ENCODE measurements at regions not wholly inside any gene's neighbourhood (a gene's known extent, or its start where the extent isn't known, plus 50 kb on each side); places are given as distances from the start of the nearest gene placed in this dataset.

- TF ChIP-seq, protein P1, sequence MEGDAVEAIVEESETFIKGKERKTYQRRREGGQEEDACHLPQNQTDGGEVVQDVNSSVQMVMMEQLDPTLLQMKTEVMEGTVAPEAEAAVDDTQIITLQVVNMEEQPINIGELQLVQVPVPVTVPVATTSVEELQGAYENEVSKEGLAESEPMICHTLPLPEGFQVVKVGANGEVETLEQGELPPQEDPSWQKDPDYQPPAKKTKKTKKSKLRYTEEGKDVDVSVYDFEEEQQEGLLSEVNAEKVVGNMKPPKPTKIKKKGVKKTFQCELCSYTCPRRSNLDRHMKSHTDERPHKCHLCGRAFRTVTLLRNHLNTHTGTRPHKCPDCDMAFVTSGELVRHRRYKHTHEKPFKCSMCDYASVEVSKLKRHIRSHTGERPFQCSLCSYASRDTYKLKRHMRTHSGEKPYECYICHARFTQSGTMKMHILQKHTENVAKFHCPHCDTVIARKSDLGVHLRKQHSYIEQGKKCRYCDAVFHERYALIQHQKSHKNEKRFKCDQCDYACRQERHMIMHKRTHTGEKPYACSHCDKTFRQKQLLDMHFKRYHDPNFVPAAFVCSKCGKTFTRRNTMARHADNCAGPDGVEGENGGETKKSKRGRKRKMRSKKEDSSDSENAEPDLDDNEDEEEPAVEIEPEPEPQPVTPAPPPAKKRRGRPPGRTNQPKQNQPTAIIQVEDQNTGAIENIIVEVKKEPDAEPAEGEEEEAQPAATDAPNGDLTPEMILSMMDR (conservative IDR thresholded peaks at IDR 0.05), result no peak
- no peak for TF ChIP-seq EZH2 (IDR thresholded peaks at IDR 0.05; ENCODE audit: low read depth)
Measured at GRCh38 chr11:135036488-135037297, 624.7 kb upstream of the B3GAT1 start.
